ENCODE measurements at regions not wholly inside any gene's neighbourhood (a gene's known extent, or its start where the extent isn't known, plus 50 kb on each side); places are given as distances from the start of the nearest gene placed in this dataset.

GRCh38 chr9:2481216-2481615 is 140.4 kb upstream of the VLDLR start:
- H2AFZ ChIP-seq (replicated peaks; ENCODE audit: low read length, poor library complexity), result no peak overlapping the region
- no peak overlapping the region for H3K56ac ChIP-seq (ENCODE audit: extremely low read depth, insufficient read depth, low read length)
- no peak overlapping the region for H2BK5ac ChIP-seq (ENCODE audit: low read depth, low read length, poor library complexity, severe bottlenecking)
- no CpG with 5 or more reads among the region's 3 CpGs for WGBS, 2 experiments (ENCODE audit: extremely low coverage in 2 of 2, insufficient read length in 1 of 2)
- no peak overlapping the region for H3K27ac ChIP-seq (ENCODE audit: insufficient read depth, low read length)
- POLR2A ChIA-PET (ENCODE audit: unreplicated experiment), result no interaction called here
- BruUV-seq (replicated peaks), result no TSS peak
- no peak overlapping the region for H2BK120ac ChIP-seq (ENCODE audit: low read depth, low read length)
- H3K9ac ChIP-seq (ENCODE audit: low read depth, low read length), result no peak overlapping the region
- intact Hi-C loops (cut with micrococcal nuclease), result no loop called here
- no peaks in the 10 kb centered on the region for H3K36me3 ChIP-seq (ENCODE audit: control insufficient read depth, insufficient read depth, low read length)
- H3K27me3 ChIP-seq (ENCODE audit: control insufficient read depth, insufficient read depth, low read length), result no peaks in the 10 kb centered on the region
- H3K4me1 ChIP-seq (ENCODE audit: control insufficient read depth, insufficient read depth, low read length), result no peaks in the 10 kb centered on the region
- no peaks in the 10 kb centered on the region for H4K20me1 ChIP-seq (ENCODE audit: insufficient read depth, low read length)
- no peak overlapping the region for H3K23ac ChIP-seq (ENCODE audit: low read depth, low read length)
- CTCF ChIA-PET, result no interaction called here
- TF ChIP-seq RCOR1 (IDR thresholded peaks at IDR 0.05; ENCODE audit: insufficient replicate concordance, low read length) (no peak), RFX5 (IDR thresholded peaks at IDR 0.05; ENCODE audit: low read depth, low read length) (no peak), CEBPB (IDR thresholded peaks at IDR 0.05; ENCODE audit: low read depth, low read length) (no peak)
- no peak overlapping the region for H2AK9ac ChIP-seq (replicated peaks; ENCODE audit: low read depth, low read length, poor library complexity)
- H3K79me1 ChIP-seq (ENCODE audit: low read depth in 1 of 2, low read length in 2 of 2), result no peaks in the 10 kb centered on the region
- H3K4me3 ChIP-seq (ENCODE audit: insufficient read depth, low read depth, low read length), result no peak overlapping the region
- no peak overlapping the region for H2BK20ac ChIP-seq (ENCODE audit: low read depth, low read length)
- no peaks in the 10 kb centered on the region for H3K9me1 ChIP-seq (ENCODE audit: insufficient read depth, low read length)
- H2BK15ac ChIP-seq (ENCODE audit: low read depth, low read length), result no peak overlapping the region
- H3K9me3 ChIP-seq (ENCODE audit: control insufficient read depth, insufficient read depth, low read length), result no peaks in the 10 kb centered on the region
- DNase-seq (no peak), ATAC-seq (ENCODE audit: low read depth) (no peak)
- H2AK5ac ChIP-seq (ENCODE audit: low read depth, low read length), result no peak overlapping the region
- no peak overlapping the region for H3K4ac ChIP-seq (ENCODE audit: low read depth, low read length)
- in situ Hi-C loops (cut with MboI; ENCODE audit: low sequenced_read_pairs), result no loop called here
- H4K91ac ChIP-seq (ENCODE audit: insufficient read depth, low read depth, low read length), result no peak overlapping the region
- no peak overlapping the region for H3K14ac ChIP-seq (replicated peaks; ENCODE audit: low read depth, low read length)
- dilution Hi-C loops (cut with HindIII; ENCODE audit: low sequenced_read_pairs, unreplicated experiment), result no loop called here
- no peak overlapping the region for H3K18ac ChIP-seq (ENCODE audit: low read depth, low read length)
- H4K5ac ChIP-seq (ENCODE audit: low read depth, low read length), result no peak overlapping the region
- H3K4me2 ChIP-seq (ENCODE audit: low read depth, low read length), result no peak overlapping the region
- H4K8ac ChIP-seq (ENCODE audit: low read depth in 2 of 2, low read length in 2 of 2), result no peak overlapping the region

Data from IMR-90 (cell line).